A549 (cell line): ENCODE measurements at regions not wholly inside any gene's neighbourhood (a gene's known extent, or its start where the extent isn't known, plus 50 kb on each side); places are given as distances from the start of the nearest gene placed in this dataset.

Source experiments
- CBX2 ChIP-seq: fragments of 200-600 bp; sonication (generic); IDR thresholded peaks from 2 replicates; pipeline ENCODE4 v1.6.1; 2016; ENCODE audit warnings: low read depth, mild to moderate bottlenecking, borderline replicate concordance
- CEBPB ChIP-seq, 2 experiments: fragments of >200 bp in 1 of 2; sonication (Bioruptor Twin) in 1 of 2; formaldehyde crosslinking in 1 of 2; IDR thresholded peaks; 2 replicates each; pipeline ENCODE4 v1.6.1; 2012 to 2016
- CHD4 ChIP-seq: fragments of 200-600 bp; sonication (generic); IDR thresholded peaks from 2 replicates; pipeline ENCODE4 v1.6.1; 2016; ENCODE audit warnings: antibody characterized with exemption, mild to moderate bottlenecking, borderline replicate concordance
- CTCF ChIP-seq: fragments of >200 bp; sonication (Bioruptor Twin); formaldehyde crosslinking; IDR thresholded peaks from 3 replicates; pipeline ENCODE4 v1.5.1; 2016
- EP300 ChIP-seq, 2 experiments: fragments of >200 bp; sonication (Bioruptor Twin); formaldehyde crosslinking; IDR thresholded peaks; 2 replicates in 1 of 2; 3 replicates in 1 of 2; pipeline ENCODE4 v1.6.1; 2016 to 2017
- ESRRA ChIP-seq: fragments of 150-350 bp; IDR thresholded peaks from 2 replicates; pipeline ENCODE4 v1.6.1; 2014; ENCODE audit warnings: mild to moderate bottlenecking, low read length, borderline replicate concordance
- HDAC2 ChIP-seq: fragments of 200-600 bp; sonication (generic); IDR thresholded peaks from 2 replicates; pipeline ENCODE4 v1.6.1; 2016
- MAFK ChIP-seq: fragments of 450-650 bp; IDR thresholded peaks from 2 replicates; pipeline ENCODE4 v1.6.1; 2014; ENCODE audit not compliant: partially characterized antibody
- POLR2A ChIP-seq: IDR thresholded peaks from 2 replicates; pipeline ENCODE4 v1.6.1; 2012; ENCODE audit warnings: mild to moderate bottlenecking, low read length
- TP53 ChIP-seq: fragments of 250-450 bp; sonication (Bioruptor Pico); IDR thresholded peaks from 2 replicates; pipeline ENCODE4 v1.5.0; 2021; ENCODE audit warnings: mild to moderate bottlenecking, moderate library complexity
- ZC3H11A ChIP-seq: fragments of 450-650 bp; IDR thresholded peaks from 2 replicates; pipeline ENCODE4 v1.6.1; 2014; ENCODE audit warnings: antibody characterized with exemption, mild to moderate bottlenecking

- no peak for TF ChIP-seq CTCF
- TF ChIP-seq CHD4: no peak
- no peak for TF ChIP-seq CEBPB (IDR thresholded peaks at IDR 0.05)
- no peak for TF ChIP-seq TP53 (CRISPR knock-in tag)
- no peak for TF ChIP-seq CBX2
- no peak for TF ChIP-seq HDAC2
- TF ChIP-seq EP300 (IDR thresholded peaks at IDR 0.05): no peak
- TF ChIP-seq ESRRA: no peak
- no peak for TF ChIP-seq POLR2A
- no peak for TF ChIP-seq ZC3H11A
- TF ChIP-seq MAFK: no peak
These were observed 596.6 kb upstream of the CDH5 start for GRCh38 chr16:65769776-65770438.
